ENCODE measurements at regions not wholly inside any gene's neighbourhood (a gene's known extent, or its start where the extent isn't known, plus 50 kb on each side); places are given as distances from the start of the nearest gene placed in this dataset.
"Not testable (repeated sequence)": the region's sequence is repeated elsewhere in the genome, so short reads cannot be mapped to it uniquely, and the experiment has no call there.

DNA sequence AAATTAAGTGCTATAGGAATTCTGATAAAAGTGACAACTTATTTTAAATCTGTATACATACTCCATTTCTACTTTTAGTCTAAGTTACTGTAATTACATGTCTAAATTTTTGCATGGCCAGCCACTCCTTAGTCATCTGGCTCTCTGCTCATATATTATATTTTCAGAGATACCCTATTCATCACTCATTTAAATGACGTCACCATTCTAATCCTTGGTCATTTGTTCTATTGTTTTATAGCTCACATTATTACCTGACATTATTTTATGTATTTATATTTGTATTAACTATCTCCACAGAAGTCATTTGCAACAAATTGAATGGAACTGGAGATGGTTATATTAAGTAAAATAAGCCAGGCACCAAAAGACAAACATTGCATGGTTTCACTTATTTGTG is 179.6 kb upstream of the CXorf51A start:
- H3K4me3 Mint-ChIP-seq: no peak overlapping the region
- H3K27me3 Mint-ChIP-seq: no peaks in the 10 kb centered on the region
- H3K4me1 Mint-ChIP-seq: no peaks in the 10 kb centered on the region
- H3K27ac Mint-ChIP-seq: no peak overlapping the region
- peaks cover 0 to 4% (median 0%) of the 10 kb centered on the region in 3 donors for H3K9me3 Mint-ChIP-seq
- H3K36me3 Mint-ChIP-seq: no peaks in the 10 kb centered on the region

DNA sequence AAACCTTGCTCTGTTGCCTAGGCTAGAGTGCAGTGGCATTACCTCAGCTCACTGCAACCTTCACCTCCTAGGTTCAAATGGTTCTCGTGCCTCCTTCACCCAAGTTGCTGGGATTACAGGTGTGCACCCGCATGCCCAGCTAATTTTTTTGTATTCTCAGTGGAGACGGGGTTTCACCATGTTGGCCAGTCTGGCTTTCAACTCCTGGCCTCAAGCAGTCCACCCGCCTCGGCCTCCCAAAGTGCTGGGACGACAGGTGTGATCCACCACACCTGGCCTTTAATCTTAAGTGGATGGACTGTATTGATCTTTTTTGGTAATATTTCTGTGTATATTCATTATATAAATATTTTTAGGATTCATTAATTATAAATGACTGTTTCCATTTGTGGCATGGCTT is 158.7 kb upstream of the CXorf51A start:
- peaks cover 0 to 5% (median 4%) of the 10 kb centered on the region in 3 donors for H3K9me3 Mint-ChIP-seq
- no peaks in the 10 kb centered on the region for H3K36me3 Mint-ChIP-seq
- H3K4me3 Mint-ChIP-seq: no peak overlapping the region
- H3K4me1 Mint-ChIP-seq: no peaks in the 10 kb centered on the region
- no peaks in the 10 kb centered on the region for H3K27me3 Mint-ChIP-seq
- no peak overlapping the region for H3K27ac Mint-ChIP-seq

DNA sequence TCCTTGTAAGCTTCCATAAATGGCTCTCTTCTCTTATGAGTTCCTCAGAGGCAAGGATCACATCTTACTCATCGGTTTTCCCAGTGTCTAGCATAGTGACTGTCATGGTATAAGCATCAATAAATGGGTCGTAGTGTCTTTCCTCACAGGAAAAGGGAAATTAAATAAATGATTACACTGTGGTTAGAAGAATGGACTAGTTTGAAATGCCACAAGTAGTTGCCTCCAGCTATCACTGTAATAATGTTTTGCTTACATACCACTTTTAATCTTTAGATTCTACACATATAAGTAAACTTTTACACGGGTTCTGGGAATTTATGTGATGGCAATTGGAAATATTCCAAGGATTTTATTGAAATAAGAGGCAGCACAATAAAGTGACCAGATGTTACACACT is 152.8 kb upstream of the CXorf51A start:
- peaks cover 0 to 14% (median 0%) of the 10 kb centered on the region in 3 donors for H3K9me3 Mint-ChIP-seq
- H3K4me1 Mint-ChIP-seq: peaks cover 0 to 2% (median 0%) of the 10 kb centered on the region in 3 donors
- H3K4me3 Mint-ChIP-seq: no peak overlapping the region
- H3K27me3 Mint-ChIP-seq: no peaks in the 10 kb centered on the region
- no peak overlapping the region for H3K27ac Mint-ChIP-seq
- H3K36me3 Mint-ChIP-seq: no peaks in the 10 kb centered on the region

DNA sequence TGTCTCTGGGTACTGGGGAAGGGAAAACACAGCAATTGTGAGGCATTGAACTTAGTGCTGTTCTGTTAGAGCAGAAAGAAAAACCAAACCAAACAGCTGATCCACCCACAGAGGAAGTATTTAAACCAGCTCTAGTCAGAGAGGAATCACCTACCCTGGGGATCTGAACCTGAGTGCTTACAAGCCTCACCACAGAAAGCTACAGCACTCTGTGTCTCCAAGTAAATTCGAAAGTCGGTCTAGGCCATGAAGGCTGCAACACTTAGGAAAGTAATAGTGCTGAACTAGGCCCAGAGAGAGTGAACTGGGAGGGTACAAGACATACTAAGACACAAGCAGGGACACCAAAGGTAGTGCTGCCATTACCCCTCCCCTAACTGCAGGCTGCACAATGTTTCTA is 142.2 kb upstream of the CXorf51A start:
- Mint-ChIP-seq H3K9me3 (peaks cover 2 to 4% (median 3%) of the 10 kb centered on the region in 3 donors), H3K36me3 (peaks cover 2% of the 10 kb centered on the region), H3K4me3 (no peak overlapping the region), H3K4me1 (no peaks in the 10 kb centered on the region), H3K27me3 (peaks cover 1% of the 10 kb centered on the region), H3K27ac (no peak overlapping the region)

DNA sequence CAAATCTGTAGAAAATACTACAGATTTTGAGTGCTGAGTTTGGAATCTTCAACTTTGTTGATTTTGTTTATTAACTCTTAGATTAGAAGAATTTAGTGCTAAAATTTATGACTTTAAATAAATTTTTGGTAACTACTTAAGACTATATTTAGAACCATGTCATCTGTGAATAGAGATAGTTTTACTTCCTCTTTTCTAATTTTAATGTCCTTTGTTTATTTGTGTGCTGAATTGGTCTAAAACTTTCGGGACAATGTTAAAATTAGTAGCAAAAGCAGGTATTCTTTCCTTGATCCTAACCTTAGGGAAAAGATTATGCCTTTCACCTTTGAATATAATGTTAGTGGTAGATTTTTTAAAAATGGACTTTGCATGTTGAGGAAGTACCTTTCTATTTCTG is 119.7 kb upstream of the CXorf51A start:
- Mint-ChIP-seq H3K27ac (no peak overlapping the region), H3K4me1 (peaks cover 0 to 7% (median 4%) of the 10 kb centered on the region in 3 donors), H3K27me3 (no peaks in the 10 kb centered on the region), H3K4me3 (peak overlapping the region in 1 of 4 donors; percentile 53), H3K36me3 (no peaks in the 10 kb centered on the region), H3K9me3 (peaks cover 3 to 6% (median 6%) of the 10 kb centered on the region in 3 donors)

DNA sequence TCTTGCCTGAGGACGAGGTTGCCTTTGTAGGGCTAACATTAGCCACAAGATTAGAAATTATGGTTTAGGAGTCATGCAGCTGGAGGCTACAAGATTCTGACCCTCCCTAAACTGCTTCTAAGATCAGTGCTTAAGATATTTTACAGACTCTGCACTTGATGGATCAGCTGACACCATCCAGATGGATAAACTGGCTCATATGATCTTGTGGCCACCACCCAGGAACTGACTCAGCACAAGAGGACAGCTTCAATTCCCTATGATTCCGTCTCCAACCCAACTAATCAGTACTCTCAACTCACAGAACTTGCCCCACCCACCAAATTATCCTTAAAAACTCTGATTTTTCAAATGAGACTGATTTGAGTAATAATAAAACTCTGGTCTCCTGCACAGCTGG is 118.5 kb upstream of the CXorf51A start:
- H3K27ac Mint-ChIP-seq, H3K36me3 Mint-ChIP-seq, H3K4me1 Mint-ChIP-seq, H3K27me3 Mint-ChIP-seq, H3K9me3 Mint-ChIP-seq: not testable (repeated sequence)
- H3K4me3 Mint-ChIP-seq: peak overlapping the region in 1 of 4 donors; percentile 5

DNA sequence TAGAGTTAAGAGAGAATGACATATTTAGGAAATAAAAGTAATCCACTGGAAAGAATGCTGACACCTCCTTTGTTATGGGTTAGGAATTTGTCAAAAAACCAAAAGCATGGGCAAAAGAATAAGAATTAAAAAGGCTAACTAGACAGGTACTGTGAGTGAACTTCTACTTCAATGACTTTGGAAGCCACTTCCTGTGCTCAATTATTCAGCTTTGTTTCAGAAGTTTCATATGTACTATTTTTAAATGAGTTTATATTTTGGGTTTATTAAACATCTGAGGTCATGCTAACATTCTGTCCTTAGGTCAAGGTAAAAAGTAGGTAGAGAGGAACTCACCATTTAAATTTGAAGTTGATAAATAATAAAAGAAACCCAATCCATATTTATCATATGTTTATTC is 106.7 kb upstream of the CXorf51A start:
- H3K27me3 Mint-ChIP-seq: no peaks in the 10 kb centered on the region
- peaks cover 1 to 19% (median 11%) of the 10 kb centered on the region in 3 donors for H3K9me3 Mint-ChIP-seq
- no peaks in the 10 kb centered on the region for H3K4me1 Mint-ChIP-seq
- no peak overlapping the region for H3K4me3 Mint-ChIP-seq
- H3K27ac Mint-ChIP-seq: no peak overlapping the region
- peaks cover 4% of the 10 kb centered on the region for H3K36me3 Mint-ChIP-seq

DNA sequence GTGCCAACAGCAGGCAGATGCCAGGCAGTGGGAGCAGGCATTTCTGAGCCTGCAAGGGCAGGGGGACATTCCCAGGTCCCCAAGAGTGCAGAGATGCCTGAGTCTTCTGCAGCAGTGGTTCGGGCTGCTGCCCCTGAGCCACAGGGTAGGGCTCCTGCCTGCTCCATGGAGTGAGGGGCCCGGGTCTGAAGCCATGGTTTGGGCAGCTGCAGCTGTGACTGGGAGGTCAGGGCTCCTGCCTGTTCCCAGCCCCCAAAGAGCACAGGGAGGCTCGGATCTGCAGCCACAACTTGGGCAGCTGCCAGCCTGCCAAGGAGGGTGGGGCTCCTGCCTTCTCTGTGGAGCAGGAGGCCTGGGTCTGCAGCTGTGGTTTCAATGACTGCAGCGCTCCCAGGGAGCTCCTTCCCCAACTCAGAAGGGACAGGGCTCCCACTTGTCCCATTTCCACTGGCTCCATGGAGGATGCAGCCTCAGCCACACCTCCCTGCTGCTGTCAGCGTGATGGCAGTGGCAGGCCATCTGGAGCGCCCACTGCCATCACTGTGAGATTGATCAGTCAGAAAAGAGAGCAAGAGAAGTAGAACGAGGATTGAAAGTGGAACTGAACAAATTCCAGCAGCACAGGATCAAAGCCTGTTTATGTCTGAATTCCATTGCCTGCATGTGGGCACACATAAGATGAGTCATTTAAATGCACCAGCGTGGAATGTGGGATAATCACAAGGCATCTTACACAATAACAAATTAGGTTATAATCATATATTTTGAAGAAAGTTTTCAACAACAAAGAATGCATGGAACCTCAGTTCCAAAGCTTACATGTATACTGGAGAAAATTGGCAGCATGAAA is 93.1 kb upstream of the CXorf51A start:
- Mint-ChIP-seq H3K36me3 (no peaks in the 10 kb centered on the region), H3K27me3 (no peaks in the 10 kb centered on the region), H3K27ac (no peak overlapping the region), H3K9me3 (peaks cover 0 to 6% (median 0%) of the 10 kb centered on the region in 3 donors), H3K4me3 (no peak overlapping the region), H3K4me1 (no peaks in the 10 kb centered on the region)

DNA sequence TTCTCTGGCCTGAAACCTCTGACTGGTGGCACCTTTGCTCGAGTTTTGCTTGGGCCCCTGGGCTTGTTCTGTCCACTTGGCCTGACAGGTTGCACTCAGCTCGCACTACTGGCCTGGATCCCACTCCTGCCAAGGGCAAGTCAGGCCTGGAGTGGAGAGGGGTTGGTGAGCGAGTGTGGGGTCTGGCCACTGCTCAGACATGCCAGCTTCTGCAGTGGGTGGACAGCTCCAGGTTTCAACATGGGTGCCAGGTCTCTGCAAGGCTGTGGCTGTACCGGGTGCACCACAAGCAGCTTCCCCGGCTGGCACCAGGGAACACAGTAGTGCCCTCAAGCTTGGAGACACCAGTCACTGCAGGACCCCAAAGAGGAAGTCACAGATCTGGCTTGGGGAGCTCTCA is 91.6 kb upstream of the CXorf51A start:
- no peaks in the 10 kb centered on the region for H3K36me3 Mint-ChIP-seq
- H3K9me3 Mint-ChIP-seq: peaks cover 0 to 6% (median 0%) of the 10 kb centered on the region in 3 donors
- no peak overlapping the region for H3K4me3 Mint-ChIP-seq
- H3K27ac Mint-ChIP-seq: no peak overlapping the region
- H3K4me1 Mint-ChIP-seq: no peaks in the 10 kb centered on the region
- H3K27me3 Mint-ChIP-seq: no peaks in the 10 kb centered on the region

DNA sequence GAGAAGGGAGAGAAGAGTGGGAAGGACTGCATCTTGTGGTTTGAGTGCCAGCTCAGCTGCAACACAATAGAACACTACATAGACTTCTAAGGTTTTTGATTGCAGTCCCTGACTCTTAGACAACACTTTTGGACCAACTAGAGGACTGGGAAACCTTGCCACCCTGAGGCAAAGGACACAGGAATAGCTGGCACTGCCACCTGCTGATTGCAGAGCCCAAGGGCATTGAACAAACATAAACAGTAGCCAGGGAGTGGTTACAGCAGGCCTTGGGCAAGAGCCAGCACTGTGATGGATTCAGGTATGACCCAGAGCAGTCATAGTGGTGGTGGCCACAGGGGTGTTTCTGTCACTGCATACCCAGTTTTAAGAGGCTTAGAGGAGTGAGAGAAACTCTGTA is 72.5 kb upstream of the CXorf51A start:
- H3K4me1 Mint-ChIP-seq: no peaks in the 10 kb centered on the region
- H3K27ac Mint-ChIP-seq: no peak overlapping the region
- no peaks in the 10 kb centered on the region for H3K27me3 Mint-ChIP-seq
- peaks cover 2% of the 10 kb centered on the region for H3K36me3 Mint-ChIP-seq
- H3K4me3 Mint-ChIP-seq: no peak overlapping the region
- peaks cover 3 to 22% (median 12%) of the 10 kb centered on the region in 3 donors for H3K9me3 Mint-ChIP-seq

DNA sequence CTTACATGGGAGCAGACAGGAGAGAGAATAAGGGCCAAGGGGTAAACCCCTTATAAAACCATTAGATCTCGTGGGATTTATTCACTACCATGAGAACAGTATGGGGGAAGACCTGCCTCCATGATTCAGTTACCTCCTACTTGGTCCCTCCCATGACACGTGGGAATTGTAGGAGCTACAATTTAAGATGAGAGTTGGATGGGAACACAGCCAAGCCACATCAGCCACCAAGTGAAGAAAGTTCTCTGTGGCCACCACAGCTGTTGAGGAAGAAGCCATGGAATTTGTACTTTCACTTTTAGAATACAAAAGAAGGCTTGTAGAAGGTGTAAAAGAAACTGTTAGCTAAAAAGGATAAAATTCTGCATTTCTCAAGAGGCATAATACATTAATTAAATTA is 67.0 kb upstream of the CXorf51A start:
- no peaks in the 10 kb centered on the region for H3K4me1 Mint-ChIP-seq
- no peak overlapping the region for H3K27ac Mint-ChIP-seq
- peaks cover 1 to 9% (median 8%) of the 10 kb centered on the region in 3 donors for H3K9me3 Mint-ChIP-seq
- H3K27me3 Mint-ChIP-seq: no peaks in the 10 kb centered on the region
- H3K4me3 Mint-ChIP-seq: no peak overlapping the region
- H3K36me3 Mint-ChIP-seq: peaks cover 2% of the 10 kb centered on the region

DNA sequence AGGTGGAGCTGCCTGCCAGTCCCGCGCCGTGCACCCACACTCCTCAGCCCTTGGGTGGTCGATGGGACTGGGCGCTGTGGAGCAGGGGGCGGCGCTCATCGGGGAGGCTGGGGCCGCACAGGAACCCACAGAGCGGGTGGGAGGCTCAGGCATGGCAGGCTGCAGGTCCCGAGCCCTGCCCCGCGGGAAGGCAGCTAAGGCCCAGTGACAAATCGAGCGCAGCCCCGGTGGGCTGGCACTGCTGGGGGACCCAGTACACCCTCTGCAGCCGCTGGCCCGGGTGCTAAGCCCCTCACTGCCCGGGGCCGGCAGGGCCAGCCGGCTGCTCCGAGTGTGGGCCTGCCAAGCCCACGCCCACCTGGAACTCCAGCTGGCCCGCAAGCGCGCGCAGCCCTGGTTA is 52.3 kb upstream of the CXorf51A start:
- not testable (repeated sequence) for H3K27me3 Mint-ChIP-seq

DNA sequence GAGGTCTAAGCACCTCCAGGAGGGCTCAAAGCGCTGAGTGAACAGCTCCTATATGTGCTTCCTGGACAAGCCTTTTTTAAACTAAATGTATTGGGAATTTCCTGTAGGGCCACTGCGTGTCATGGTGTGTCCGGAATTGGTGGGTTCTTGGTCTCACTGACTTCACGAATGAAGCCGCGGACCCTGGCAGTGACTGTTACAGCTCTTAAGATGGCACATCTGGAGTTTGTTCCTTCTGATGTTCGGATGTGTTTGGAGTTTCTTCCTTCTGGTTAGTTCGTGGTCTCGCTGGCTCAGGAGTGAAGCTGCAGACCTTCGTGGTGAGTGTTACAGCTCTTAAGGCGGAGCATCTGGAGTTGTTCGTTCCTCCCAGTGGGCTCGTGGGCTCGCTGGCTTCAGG is 51.2 kb upstream of the CXorf51A start:
- not testable (repeated sequence) for H3K4me1 Mint-ChIP-seq, H3K9me3 Mint-ChIP-seq, H3K27me3 Mint-ChIP-seq, H3K4me3 Mint-ChIP-seq, H3K36me3 Mint-ChIP-seq, H3K27ac Mint-ChIP-seq

More for the DNA sequence above, 52.3 kb upstream of the CXorf51A start:
- H3K9me3 Mint-ChIP-seq, H3K4me1 Mint-ChIP-seq, H3K36me3 Mint-ChIP-seq, H3K4me3 Mint-ChIP-seq, H3K27ac Mint-ChIP-seq: not testable (repeated sequence)
